ENCODE measurements at regions not wholly inside any gene's neighbourhood (a gene's known extent, or its start where the extent isn't known, plus 50 kb on each side); places are given as distances from the start of the nearest gene placed in this dataset.

DNA sequence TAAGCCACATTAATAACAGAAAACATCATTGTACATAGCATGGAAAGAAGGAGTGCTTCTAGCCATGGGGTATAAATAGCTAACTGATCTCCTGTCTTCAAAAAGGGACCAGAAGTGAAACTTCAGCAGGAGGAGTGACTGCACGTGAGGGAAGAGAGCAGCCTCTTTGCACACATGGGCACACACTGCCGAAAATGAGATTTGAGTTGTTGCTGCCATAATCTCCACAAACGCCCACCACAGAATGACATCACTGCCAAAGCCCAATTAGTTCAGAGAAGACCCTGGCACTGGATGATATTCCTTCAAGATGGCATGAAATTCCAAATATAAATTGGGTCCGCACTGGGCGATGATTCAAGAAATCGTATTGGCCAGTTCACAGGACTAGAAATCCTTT lies 238.9 kb upstream of the NR4A3 start:
- 1% methylated on average over 6 of the region's 6 CpGs for WGBS (ENCODE audit: insufficient coverage, low coverage, missing lambda C conversion rate)
- Histone ChIP-seq H3K4me3 (no peak overlapping the region), H3K9me3 (replicated peaks; ENCODE audit: control insufficient read depth, insufficient read depth, low read depth, low read length) (no peaks in the 10 kb centered on the region), H3K79me2 (ENCODE audit: control insufficient read depth, insufficient read depth, low read length) (no peaks in the 10 kb centered on the region), H3K4me1 (replicated peaks in 1 of 2; ENCODE audit: control insufficient read depth in 2 of 2, insufficient read depth in 2 of 2, low read length in 2 of 2) (no peaks in the 10 kb centered on the region), H3K9me1 (ENCODE audit: control insufficient read depth, insufficient read depth, low read length) (no peaks in the 10 kb centered on the region), H3K27me3 (ENCODE audit: control insufficient read depth in 2 of 2, insufficient read depth in 2 of 2, low read length in 2 of 2) (no peaks in the 10 kb centered on the region), H4K20me1 (replicated peaks; ENCODE audit: control insufficient read depth, insufficient read depth, low read length) (no peaks in the 10 kb centered on the region), H3K36me3 (ENCODE audit: control insufficient read depth, insufficient read depth, low read length) (no peaks in the 10 kb centered on the region), H3K27ac (ENCODE audit: extremely low read depth, low read depth, low read length) (no peak overlapping the region), H3K9ac (ENCODE audit: insufficient read depth in 1 of 2, low read depth in 2 of 2, low read length in 2 of 2) (no peak overlapping the region), H2AFZ (ENCODE audit: low read depth, low read length) (no peak overlapping the region), H3K4me2 (ENCODE audit: insufficient read depth, low read length) (no peak overlapping the region)
- intact Hi-C loops (cut with micrococcal nuclease) = loop anchor here (10.0 kb wide), 1 partner anchor 398 kb away; no protein-coding TSS in a partner anchor
- ATAC-seq = no peak
- no peak for FAIRE-seq
- CTCF ChIA-PET (ENCODE audit: low intra/inter-chr PET ratio) = no interaction called here
- BruUV-seq (replicated peaks) = no TSS peak
- in situ Hi-C loops (cut with MboI) = no loop called here
- DNase-seq (ENCODE audit: extremely low read depth in 1 of 4, low spot score in 3 of 4) = no peak
- POLR2A ChIA-PET = no interaction called here
- TF ChIP-seq NELFE (IDR thresholded peaks at IDR 0.05; ENCODE audit: insufficient read depth, insufficient read length) (no peak), SIN3B (IDR thresholded peaks at IDR 0.05; ENCODE audit: low read depth) (no peak)

DNA sequence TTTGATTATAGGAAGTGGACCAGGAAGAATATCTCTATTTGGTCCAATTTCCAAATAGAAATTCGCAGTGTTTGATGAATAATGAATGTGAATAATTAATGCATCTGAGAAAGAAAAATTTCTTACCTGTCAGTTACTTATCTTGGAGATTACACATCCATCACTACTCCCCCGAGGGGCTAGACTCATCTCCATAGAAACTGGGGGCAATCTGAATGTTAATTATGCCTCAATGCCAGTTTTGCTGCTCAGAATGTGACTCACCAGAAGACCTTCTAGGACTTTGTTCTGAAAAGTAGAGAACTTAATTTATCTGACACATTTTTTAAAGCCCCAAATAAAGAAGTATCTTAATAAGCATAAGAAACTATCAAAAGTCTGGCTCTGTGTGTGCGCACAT lies 233.4 kb upstream of the NR4A3 start:
- no peak overlapping the region for H3K27ac ChIP-seq (ENCODE audit: extremely low read depth, low read depth, low read length)
- CTCF ChIA-PET (ENCODE audit: low intra/inter-chr PET ratio) = no interaction called here
- H3K4me2 ChIP-seq (ENCODE audit: insufficient read depth, low read length) = no peak overlapping the region
- POLR2A ChIA-PET = no interaction called here
- H3K9me1 ChIP-seq (ENCODE audit: control insufficient read depth, insufficient read depth, low read length) = no peaks in the 10 kb centered on the region
- H3K79me2 ChIP-seq (ENCODE audit: control insufficient read depth, insufficient read depth, low read length) = no peaks in the 10 kb centered on the region
- no peaks in the 10 kb centered on the region for H3K27me3 ChIP-seq (ENCODE audit: control insufficient read depth in 2 of 2, insufficient read depth in 2 of 2, low read length in 2 of 2)
- TF ChIP-seq, protein P1, sequence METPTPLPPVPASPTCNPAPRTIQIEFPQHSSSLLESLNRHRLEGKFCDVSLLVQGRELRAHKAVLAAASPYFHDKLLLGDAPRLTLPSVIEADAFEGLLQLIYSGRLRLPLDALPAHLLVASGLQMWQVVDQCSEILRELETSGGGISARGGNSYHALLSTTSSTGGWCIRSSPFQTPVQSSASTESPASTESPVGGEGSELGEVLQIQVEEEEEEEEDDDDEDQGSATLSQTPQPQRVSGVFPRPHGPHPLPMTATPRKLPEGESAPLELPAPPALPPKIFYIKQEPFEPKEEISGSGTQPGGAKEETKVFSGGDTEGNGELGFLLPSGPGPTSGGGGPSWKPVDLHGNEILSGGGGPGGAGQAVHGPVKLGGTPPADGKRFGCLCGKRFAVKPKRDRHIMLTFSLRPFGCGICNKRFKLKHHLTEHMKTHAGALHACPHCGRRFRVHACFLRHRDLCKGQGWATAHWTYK (CRISPR knock-in tag; IDR thresholded peaks at IDR 0.05) = no peak
- TF ChIP-seq, protein P2, sequence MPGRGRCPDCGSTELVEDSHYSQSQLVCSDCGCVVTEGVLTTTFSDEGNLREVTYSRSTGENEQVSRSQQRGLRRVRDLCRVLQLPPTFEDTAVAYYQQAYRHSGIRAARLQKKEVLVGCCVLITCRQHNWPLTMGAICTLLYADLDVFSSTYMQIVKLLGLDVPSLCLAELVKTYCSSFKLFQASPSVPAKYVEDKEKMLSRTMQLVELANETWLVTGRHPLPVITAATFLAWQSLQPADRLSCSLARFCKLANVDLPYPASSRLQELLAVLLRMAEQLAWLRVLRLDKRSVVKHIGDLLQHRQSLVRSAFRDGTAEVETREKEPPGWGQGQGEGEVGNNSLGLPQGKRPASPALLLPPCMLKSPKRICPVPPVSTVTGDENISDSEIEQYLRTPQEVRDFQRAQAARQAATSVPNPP (IDR thresholded peaks at IDR 0.05; ENCODE audit: borderline replicate concordance, insufficient read depth, insufficient read length) = no peak
- TF ChIP-seq CEBPG (CRISPR knock-in tag; IDR thresholded peaks at IDR 0.05) (no peak), CEBPG (tag; conservative IDR thresholded peaks at IDR 0.05 in 1 of 2, IDR thresholded peaks at IDR 0.05 in 1 of 2) (no peak), RAD21 (CRISPR knock-in tag; conservative IDR thresholded peaks at IDR 0.05 in 1 of 2, IDR thresholded peaks at IDR 0.05 in 1 of 2) (no peak)
- TF ChIP-seq, protein P3, sequence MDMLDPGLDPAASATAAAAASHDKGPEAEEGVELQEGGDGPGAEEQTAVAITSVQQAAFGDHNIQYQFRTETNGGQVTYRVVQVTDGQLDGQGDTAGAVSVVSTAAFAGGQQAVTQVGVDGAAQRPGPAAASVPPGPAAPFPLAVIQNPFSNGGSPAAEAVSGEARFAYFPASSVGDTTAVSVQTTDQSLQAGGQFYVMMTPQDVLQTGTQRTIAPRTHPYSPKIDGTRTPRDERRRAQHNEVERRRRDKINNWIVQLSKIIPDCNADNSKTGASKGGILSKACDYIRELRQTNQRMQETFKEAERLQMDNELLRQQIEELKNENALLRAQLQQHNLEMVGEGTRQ (CRISPR knock-in tag; IDR thresholded peaks at IDR 0.05) = no peak
- TF ChIP-seq, protein P4, sequence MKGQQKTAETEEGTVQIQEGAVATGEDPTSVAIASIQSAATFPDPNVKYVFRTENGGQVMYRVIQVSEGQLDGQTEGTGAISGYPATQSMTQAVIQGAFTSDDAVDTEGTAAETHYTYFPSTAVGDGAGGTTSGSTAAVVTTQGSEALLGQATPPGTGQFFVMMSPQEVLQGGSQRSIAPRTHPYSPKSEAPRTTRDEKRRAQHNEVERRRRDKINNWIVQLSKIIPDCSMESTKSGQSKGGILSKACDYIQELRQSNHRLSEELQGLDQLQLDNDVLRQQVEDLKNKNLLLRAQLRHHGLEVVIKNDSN (CRISPR knock-in tag; IDR thresholded peaks at IDR 0.05) = no peak
- ATAC-seq = no peak
- intact Hi-C loops (cut with micrococcal nuclease) = loop anchor here (10.0 kb wide), 1 partner anchor 403 kb away; no protein-coding TSS in a partner anchor
- no peaks in the 10 kb centered on the region for H3K36me3 ChIP-seq (ENCODE audit: control insufficient read depth, insufficient read depth, low read length)
- H4K20me1 ChIP-seq (replicated peaks; ENCODE audit: control insufficient read depth, insufficient read depth, low read length) = no peaks in the 10 kb centered on the region
- no peak overlapping the region for H2AFZ ChIP-seq (ENCODE audit: low read depth, low read length)
- H3K4me3 ChIP-seq = no peak overlapping the region
- no peaks in the 10 kb centered on the region for H3K9me3 ChIP-seq (replicated peaks; ENCODE audit: control insufficient read depth, insufficient read depth, low read depth, low read length)
- no peak for FAIRE-seq
- DNase-seq (ENCODE audit: extremely low read depth in 1 of 4, low spot score in 3 of 4) = no peak
- no peak overlapping the region for H3K9ac ChIP-seq (ENCODE audit: insufficient read depth in 1 of 2, low read depth in 2 of 2, low read length in 2 of 2)
- in situ Hi-C loops (cut with MboI) = no loop called here
- no peaks in the 10 kb centered on the region for H3K4me1 ChIP-seq (replicated peaks in 1 of 2; ENCODE audit: control insufficient read depth in 2 of 2, insufficient read depth in 2 of 2, low read length in 2 of 2)
- BruUV-seq (replicated peaks) = no TSS peak
- WGBS (ENCODE audit: insufficient coverage, low coverage, missing lambda C conversion rate) = 6% methylated on average over 3 of the region's 3 CpGs
